ENCODE measurements at regions not wholly inside any gene's neighbourhood (a gene's known extent, or its start where the extent isn't known, plus 50 kb on each side); places are given as distances from the start of the nearest gene placed in this dataset.

DNA sequence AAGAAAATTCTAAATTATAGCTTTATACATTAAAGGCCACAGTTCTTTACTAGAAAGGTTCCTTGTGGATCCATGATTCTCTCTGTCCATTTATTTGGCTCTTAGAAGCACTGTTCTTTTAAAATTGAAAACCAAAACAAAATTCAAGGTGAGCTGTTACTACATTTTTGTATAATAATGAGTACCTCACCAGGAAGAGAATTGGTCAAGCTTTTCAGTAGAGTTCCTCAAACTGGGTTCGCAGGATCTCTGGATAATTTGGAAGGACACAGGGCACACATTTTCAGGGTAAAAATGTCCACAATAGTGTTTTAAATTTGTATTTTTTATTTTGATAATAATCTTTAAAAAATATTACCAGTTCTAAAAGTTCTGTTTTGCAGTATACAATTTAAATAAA, 93.0 kb downstream of the PPP1R3A start:
- no peak for DNase-seq

DNA sequence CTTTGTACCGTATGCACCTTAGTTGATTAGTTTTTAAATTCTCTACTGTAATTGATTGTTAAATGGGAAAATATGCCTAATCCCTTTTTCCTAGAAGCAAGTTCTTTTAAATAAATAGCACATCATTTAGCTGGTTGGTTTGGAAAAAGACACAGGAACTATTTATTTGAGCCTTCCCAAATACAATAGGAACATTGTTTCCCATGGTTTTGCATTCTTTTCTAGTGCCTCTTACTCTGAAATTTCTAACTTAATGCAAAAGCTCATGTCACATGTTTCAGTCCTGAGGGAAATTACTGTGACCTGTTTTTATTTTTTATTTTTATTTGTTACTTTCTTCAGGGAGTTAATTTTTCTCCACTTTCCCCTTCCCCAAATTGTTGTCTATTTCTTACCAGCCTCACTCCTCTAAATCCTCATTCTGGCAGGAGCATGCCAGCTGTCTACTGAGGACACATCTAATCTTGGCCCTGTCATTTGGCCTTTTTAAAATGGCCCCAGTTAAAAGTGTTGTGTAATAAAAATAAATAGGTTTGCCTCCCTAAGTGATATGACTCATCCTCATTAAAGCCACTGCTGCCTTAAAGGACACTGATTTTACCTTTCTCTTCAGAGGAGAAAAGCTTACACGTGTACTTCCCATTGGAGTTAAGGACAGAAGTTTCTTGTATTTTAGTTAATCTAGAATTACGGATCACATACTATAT, 94.5 kb downstream of the PPP1R3A start:
- DNase-seq, result no peak

GRCh38 chr7:113819474-113819873, 99.3 kb downstream of the PPP1R3A start:
- DNase-seq, result no peak

DNA sequence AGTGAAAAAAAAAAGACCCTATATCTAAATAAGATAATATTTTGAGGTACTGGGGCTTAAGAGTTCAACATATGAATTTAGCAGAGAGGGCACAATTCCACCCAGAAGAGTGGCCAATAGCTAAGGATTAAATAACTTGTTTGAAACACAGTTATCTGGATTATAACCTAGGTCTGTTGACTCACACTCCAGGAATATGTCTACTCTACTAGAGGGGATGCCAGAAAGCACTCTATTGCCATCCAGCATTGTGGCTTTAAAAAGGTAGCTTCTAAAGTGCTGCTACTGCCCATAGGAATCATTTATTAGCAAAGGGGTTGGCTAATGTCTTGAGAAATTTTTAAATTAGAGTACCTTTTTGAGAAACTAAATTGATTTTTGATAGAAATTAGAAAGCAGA, 102.2 kb downstream of the PPP1R3A start:
- no peak for DNase-seq

DNA sequence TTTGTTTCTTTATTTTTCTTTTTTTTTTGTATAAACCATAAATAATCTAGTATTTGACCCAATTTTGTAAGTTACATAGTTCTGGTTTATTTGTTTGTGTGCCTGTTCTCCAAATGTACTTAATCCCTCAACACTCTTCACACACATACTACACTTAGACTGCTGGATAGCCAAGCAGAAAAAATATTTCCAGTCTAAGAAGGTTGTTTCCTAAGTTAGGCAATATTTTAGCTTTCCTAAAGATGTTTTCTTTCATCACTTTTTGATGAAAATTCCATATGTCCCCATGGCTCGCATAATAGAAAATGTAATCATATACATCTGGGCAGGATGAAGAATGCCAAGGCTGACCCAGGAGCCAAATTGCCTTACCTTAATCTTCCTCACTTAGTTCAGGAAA, 105.3 kb downstream of the PPP1R3A start:
- no peak for DNase-seq

DNA sequence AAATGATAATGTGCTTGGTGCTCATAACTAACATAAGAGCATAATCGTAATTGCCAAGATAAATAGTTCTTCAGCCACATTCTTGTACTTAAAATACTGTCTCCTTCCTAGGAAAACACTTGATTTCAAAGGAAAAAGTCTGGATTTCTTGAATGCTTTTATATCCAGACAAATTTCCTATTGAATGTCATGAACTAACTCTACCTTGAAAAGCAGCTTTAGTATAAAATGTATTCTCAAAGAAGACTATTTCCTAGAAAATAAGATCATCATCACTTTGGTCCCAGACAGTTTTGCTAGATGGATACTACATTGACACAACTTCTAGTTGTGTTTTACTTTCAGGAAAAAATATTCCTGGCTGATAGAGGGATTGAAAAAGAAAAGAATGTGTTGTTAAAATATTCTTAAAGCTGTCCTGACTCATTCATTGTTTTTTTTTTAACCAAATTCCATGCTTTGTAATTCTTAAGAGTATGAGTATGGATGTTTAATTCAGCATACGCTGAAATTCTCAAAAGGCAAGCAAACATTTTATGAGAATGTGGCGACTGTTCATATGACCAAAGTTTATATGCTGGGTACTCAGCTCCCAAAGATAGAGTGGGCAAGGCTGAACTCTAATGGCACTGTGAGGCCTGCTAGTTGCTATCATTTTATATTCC, 106.1 kb downstream of the PPP1R3A start:
- DNase-seq, result no peak

DNA sequence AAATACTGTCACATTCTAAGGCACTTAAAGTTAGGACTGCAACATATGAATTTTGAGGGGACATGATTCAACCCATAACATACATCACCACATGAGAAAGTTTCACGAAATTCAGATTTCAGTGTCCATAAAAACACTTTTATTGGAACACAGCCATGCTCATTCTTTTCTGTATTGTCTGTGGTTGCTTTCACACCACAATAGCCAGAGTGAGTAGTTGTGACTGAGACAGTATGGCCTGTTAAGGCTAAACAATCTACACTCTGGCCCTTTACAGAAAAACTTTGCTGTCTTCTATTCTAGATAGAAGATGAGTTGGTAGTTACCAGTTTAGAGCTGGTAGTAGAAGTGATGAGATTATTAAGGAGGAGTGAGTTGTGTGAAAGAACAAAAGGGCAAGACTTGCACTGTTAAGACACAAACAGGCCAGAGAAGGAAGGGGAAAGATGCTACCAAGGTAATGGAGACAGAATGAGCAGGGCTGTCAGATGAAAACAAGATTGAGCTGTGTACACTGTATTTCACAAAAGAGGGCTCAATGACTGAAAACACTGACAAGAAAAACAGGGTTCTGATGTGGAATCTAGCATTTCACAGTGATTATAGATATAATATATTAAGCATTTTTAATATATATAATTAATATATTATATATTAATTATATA, 108.6 kb downstream of the PPP1R3A start:
- DNase-seq, result no peak

DNA sequence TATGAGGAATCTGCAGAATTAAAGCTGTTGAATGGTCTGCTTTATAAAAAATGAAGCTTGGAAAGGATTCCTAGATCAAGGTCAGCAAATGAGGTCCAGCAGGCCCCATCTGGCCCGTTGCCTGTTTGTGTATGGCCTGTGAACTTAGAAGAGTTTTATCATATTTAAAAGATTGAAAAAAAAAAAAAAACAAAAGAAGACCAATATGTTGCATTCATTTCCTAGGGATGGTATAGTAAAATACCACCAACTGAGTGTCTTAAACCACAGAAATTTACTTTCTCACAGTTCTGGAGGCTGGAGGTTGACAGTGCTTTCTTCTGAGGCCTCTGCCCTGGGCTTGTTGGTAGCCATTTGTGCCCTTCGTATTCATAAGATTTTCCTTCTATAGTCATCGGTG, 109.2 kb downstream of the PPP1R3A start:
- no peak for DNase-seq

DNA sequence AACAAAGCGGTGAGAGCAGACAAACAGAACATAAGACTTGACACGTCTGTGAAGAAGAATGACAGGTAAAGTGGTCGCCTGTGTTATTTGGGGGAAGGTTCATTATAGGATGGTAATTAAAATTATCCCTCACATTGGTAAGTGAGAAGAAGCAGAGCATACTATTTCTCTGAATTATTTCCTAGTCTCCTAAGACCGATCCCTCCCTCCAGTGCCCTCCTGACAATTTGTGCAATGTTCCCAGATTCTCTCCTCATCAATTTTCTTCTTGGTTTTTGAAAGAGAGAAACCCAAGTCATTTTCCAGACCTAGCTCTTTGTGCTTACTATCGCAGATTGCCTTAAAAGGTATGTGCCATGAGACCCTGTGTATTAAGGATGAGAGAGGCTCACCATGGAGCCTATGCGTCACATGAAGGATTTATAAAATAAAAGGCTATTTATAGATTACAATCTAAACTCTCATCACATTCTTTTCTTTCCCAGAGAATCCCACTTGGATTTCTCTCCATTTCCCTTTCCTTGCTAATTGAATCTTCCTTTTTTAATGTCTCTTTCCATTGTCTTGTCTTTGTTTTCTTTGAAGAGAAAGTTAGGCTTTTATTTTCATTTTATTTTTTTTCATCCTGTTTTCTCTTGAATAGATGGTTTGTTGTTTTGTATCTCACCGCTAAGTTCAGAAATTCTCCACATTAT, 112.0 kb downstream of the PPP1R3A start:
- DNase-seq, result no peak

- DNase-seq, result no peak
Observed at GRCh38 chr7:113805976-113806375, 112.8 kb downstream of the PPP1R3A start.

- no peak for DNase-seq
Observed at GRCh38 chr7:113804475-113805095, 114.2 kb downstream of the PPP1R3A start.

- no peak for DNase-seq
Observed at GRCh38 chr7:113801751-113802150, 117.1 kb downstream of the PPP1R3A start.

DNA sequence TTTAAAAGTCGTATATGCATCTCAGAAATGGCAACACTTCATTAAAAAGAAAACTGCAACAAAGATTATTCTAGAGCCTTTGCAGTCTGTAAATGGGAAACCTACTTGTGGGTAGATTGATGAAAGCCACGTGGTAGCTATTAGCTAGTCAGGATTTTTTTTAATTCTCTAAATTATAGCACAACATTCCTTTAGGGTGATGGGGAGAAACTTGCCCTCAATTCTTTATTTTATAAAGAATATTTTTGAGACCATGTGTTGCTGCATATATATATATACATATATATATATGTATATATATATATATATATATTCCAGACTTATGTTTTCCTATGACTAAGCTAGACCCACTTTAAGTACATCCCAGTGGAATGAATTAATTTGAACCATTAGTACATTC, 118.0 kb downstream of the PPP1R3A start:
- no peak for DNase-seq

- no peak for DNase-seq
Observed at GRCh38 chr7:113799896-113800295, 118.9 kb downstream of the PPP1R3A start.

DNA sequence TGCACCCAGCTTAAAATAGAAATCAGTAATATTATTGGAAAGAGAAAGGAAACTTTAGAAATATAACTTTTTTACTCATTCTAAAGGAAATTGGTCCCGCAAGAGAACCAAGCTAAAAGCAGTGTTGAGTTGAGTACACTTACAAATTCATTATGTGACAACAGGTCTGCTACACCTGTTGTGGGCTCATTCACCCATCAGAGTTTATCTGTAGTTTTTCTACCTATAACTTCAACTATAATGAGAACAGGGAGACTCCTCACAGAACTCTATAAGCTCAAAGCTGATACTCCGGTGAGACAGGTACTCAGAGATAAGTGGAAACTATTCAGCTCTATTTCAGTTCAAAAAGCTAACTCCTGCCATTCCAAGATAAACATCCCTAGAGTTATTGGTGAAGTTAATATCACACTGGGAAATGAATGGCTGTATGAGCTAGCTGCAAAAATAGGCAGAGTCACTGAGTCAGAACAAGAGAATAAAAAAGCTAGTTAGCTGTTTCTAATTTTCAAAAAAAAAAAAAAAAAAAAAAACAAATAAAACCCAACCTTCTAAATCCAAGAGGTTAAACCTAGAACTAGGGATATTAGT, 121.3 kb downstream of the PPP1R3A start:
- DNase-seq, result no peak

DNA sequence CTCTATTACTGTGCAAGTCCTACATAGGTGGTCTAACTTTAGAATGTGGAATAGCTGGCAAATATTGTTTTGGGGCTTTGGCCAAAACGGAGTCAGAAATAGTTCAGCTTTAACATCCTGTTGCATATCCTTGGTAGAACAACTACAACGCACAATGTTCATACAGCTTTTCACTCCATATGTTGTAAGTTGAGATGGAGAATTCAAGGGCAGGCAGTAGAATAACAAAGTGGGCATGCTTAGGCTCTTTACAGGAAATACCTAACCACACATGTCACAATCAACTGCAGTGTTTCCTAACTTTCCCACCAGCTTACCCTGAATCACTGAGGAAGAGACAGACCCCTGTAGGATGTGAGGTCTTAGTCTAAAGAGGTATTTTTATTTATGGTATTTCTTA, 122.3 kb downstream of the PPP1R3A start:
- DNase-seq, result no peak

DNA sequence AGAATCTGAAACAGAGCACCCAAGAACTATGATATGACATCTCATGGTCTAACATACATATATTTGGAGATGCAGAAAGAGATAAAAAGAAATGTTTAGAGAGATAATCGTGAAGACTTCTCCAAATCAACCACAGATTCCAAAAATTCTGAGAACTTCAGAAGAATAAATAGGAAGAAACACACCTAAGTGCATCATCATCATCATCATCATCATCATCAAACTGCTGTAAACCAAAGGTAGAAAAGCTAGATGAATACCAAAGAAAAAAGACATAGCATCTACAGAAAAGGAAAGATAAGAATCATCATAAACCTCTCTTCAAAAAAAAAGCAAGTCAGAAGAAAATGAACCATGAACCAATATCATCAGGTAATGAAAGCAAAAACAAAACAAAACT, 124.2 kb downstream of the PPP1R3A start:
- DNase-seq, result no peak

- no peak for DNase-seq
Observed at GRCh38 chr7:113793171-113793570, 125.6 kb downstream of the PPP1R3A start.

GRCh38 chr7:113790025-113790424, 128.8 kb downstream of the PPP1R3A start:
- DNase-seq, result no peak

- no peak for DNase-seq
Observed at GRCh38 chr7:113787106-113787505, 131.7 kb downstream of the PPP1R3A start.

- DNase-seq, result no peak
Observed at GRCh38 chr7:113784956-113785355, 133.9 kb downstream of the PPP1R3A start.

GRCh38 chr7:113784316-113784715, 134.5 kb downstream of the PPP1R3A start:
- no peak for DNase-seq
